Lower leg skin (tissue), 4 donors: ENCODE measurements at regions not wholly inside any gene's neighbourhood (a gene's known extent, or its start where the extent isn't known, plus 50 kb on each side); places are given as distances from the start of the nearest gene placed in this dataset.
"Not testable (repeated sequence)": the region's sequence is repeated elsewhere in the genome, so short reads cannot be mapped to it uniquely, and the experiment has no call there.

Experiments used
- DNase-seq, 2 donors: peaks; one replicate each; pipeline ENCODE4 v3.0.0-alpha.2; 2019; ENCODE audit warnings: low spot score in 2 of 2
- H3K4me3 ChIP-seq: fragments of 200-600 bp; sonication (generic); 2 replicates; pipeline ENCODE4 v1.5.1; 2017; ENCODE audit warnings: mild to moderate bottlenecking, low read depth; ENCODE audit not compliant: poor library complexity, severe bottlenecking
- CTCF ChIP-seq, 3 donors: fragments of 450-650 bp; IDR thresholded peaks; one replicate each; pipeline ENCODE4 v1.5.1; 2016; ENCODE audit warnings: antibody characterized with exemption in 3 of 3, mild to moderate bottlenecking in 3 of 3, moderate library complexity in 2 of 3
- POLR2A ChIP-seq, 2 donors: fragments of 450-650 bp; IDR thresholded peaks; one replicate each; pipeline ENCODE4 v1.6.1; 2016 to 2017; ENCODE audit warnings: antibody characterized with exemption in 2 of 2, mild to moderate bottlenecking in 1 of 2, moderate library complexity in 1 of 2
- WGBS, 2 donors: methylation state at CpG; one replicate each; pipeline ENCODE4 v1.1.5; 2018; 5-methylcytosine and 5-hydroxymethylcytosine counted together
- intact Hi-C: fragments of 100-400 bp; cut with DNase I; formaldehyde crosslinking; loops from one replicate; pipeline ENCODE4 v1.15.0; 2023; ENCODE audit warnings: low total_unique reads

- peak in 1 of 2 donors; percentile 9 for DNase-seq
- intact Hi-C loops, result no loop called here
- no peak overlapping the region for H3K4me3 ChIP-seq
- 64 to 83% methylated on average over 5 of the region's 5 CpGs for WGBS, 2 donors
- TF ChIP-seq CTCF (IDR thresholded peaks at IDR 0.05), result no peak
- no peak for TF ChIP-seq POLR2A (IDR thresholded peaks at IDR 0.05)
These were observed 52.8 kb upstream of the CLDN24 start for GRCh38 chr4:183374950-183375555.

- TF ChIP-seq POLR2A (IDR thresholded peaks at IDR 0.05), result no peak
- no peak for TF ChIP-seq CTCF (IDR thresholded peaks at IDR 0.05)
- peak in 1 of 2 donors; percentile 53 for DNase-seq
- H3K4me3 ChIP-seq, result no peak overlapping the region
- 81 to 88% methylated on average over 21 of the region's 21 CpGs for WGBS, 2 donors
- intact Hi-C loops, result no loop called here
These were observed 54.2 kb upstream of the CLDN24 start for GRCh38 chr4:183376381-183376780.

GRCh38 chr4:183377491-183377890 lies 55.3 kb upstream of the CLDN24 start:
- 95 to 96% methylated on average over 5 of the region's 5 CpGs for WGBS, 2 donors
- no peak overlapping the region for H3K4me3 ChIP-seq
- peak in 1 of 2 donors; percentile 31 for DNase-seq
- intact Hi-C loops, result no loop called here
- no peak for TF ChIP-seq POLR2A (IDR thresholded peaks at IDR 0.05)
- TF ChIP-seq CTCF (IDR thresholded peaks at IDR 0.05), result no peak

GRCh38 chr4:183378347-183378746 lies 56.1 kb upstream of the CLDN24 start:
- peak in 1 of 2 donors; percentile 13 for DNase-seq
- H3K4me3 ChIP-seq, intact Hi-C loops: not testable (repeated sequence)
- 93 to 96% methylated on average over 7 of the region's 7 CpGs for WGBS, 2 donors

- peak in 1 of 2 donors; percentile 77 for DNase-seq
- intact Hi-C loops, result no loop called here
- WGBS, 2 donors, result 83 to 86% methylated on average over 4 of the region's 4 CpGs
- no peak overlapping the region for H3K4me3 ChIP-seq
- TF ChIP-seq CTCF (IDR thresholded peaks at IDR 0.05), result no peak
- TF ChIP-seq POLR2A (IDR thresholded peaks at IDR 0.05), result no peak
These were observed 58.7 kb upstream of the CLDN24 start for GRCh38 chr4:183380901-183381300.

- TF ChIP-seq CTCF (IDR thresholded peaks at IDR 0.05) (no peak), POLR2A (IDR thresholded peaks at IDR 0.05) (no peak)
- WGBS, 2 donors, result 84 to 86% methylated on average over 7 of the region's 7 CpGs
- H3K4me3 ChIP-seq, result no peak overlapping the region
- intact Hi-C loops, result no loop called here
- no peak for DNase-seq
These were observed 60.8 kb upstream of the CDKN2AIP start for GRCh38 chr4:183383606-183384005.
